GM13976 (cell line): ENCODE measurements at regions not wholly inside any gene's neighbourhood (a gene's known extent, or its start where the extent isn't known, plus 50 kb on each side); places are given as distances from the start of the nearest gene placed in this dataset.
"Not testable (repeated sequence)": the region's sequence is repeated elsewhere in the genome, so short reads cannot be mapped to it uniquely, and the experiment has no call there.

Experiments used
- DNase-seq: peaks from one replicate; pipeline ENCODE4 v3.0.0; 2012; ENCODE audit warnings: low spot score
- CTCF ChIP-seq: IDR thresholded peaks from 2 replicates; pipeline ENCODE4 v1.5.1; 2012; ENCODE audit warnings: borderline replicate concordance, mild to moderate bottlenecking; ENCODE audit not compliant: insufficient read depth; ENCODE audit errors: extremely low read depth, missing control alignments, control extremely low read depth
- in situ Hi-C: fragments of 300-500 bp; cut with MboI; formaldehyde crosslinking; loops from one replicate; pipeline ENCODE4 v1.12.0; 2022; ENCODE audit warnings: low sequenced_read_pairs, mixed read lengths, inconsistent platforms; ENCODE audit not compliant: unreplicated experiment

GRCh38 chr6:144417681-144418080, 132.5 kb downstream of the UTRN start:
- in situ Hi-C loops, result no loop called here
- TF ChIP-seq CTCF, result no peak
- no peak for DNase-seq

GRCh38 chr6:144418959-144419545, 133.9 kb downstream of the UTRN start:
- no peak for TF ChIP-seq CTCF
- in situ Hi-C loops, result no loop called here

GRCh38 chr6:144423167-144423566, 138.0 kb downstream of the UTRN start:
- in situ Hi-C loops, result no loop called here
- no peak for TF ChIP-seq CTCF
- DNase-seq, result no peak

More at GRCh38 chr6:144418959-144419545, 133.9 kb downstream of the UTRN start:
- DNase-seq, result no peak

- no peak for DNase-seq
- in situ Hi-C loops, result no loop called here
- no peak for TF ChIP-seq CTCF
Observed at GRCh38 chr6:144429753-144430152, 144.6 kb downstream of the UTRN start.

DNA sequence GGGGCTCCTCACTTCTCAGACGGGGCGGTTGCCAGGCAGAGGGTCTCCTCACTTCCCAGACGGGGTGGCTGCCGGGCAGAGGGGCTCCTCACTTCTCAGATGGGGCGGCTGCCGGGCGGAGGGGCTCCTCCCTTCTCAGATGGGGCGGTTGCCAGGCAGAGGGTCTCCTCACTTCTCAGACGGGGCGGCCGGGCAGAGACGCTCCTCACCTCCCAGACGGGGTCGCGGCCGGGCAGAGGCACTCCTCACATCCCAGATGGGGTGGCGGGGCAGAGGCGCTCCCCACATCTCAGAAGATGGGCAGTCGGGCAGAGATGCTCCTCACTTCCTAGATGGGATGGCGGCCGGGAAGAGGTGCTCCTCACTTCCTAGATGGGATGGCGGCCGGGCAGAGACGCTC, 148.3 kb downstream of the UTRN start:
- DNase-seq, in situ Hi-C loops: not testable (repeated sequence)

- DNase-seq, result no peak
- in situ Hi-C loops, result no loop called here
- no peak for TF ChIP-seq CTCF
Observed at GRCh38 chr6:144434308-144434990, 149.3 kb downstream of the UTRN start.

DNA sequence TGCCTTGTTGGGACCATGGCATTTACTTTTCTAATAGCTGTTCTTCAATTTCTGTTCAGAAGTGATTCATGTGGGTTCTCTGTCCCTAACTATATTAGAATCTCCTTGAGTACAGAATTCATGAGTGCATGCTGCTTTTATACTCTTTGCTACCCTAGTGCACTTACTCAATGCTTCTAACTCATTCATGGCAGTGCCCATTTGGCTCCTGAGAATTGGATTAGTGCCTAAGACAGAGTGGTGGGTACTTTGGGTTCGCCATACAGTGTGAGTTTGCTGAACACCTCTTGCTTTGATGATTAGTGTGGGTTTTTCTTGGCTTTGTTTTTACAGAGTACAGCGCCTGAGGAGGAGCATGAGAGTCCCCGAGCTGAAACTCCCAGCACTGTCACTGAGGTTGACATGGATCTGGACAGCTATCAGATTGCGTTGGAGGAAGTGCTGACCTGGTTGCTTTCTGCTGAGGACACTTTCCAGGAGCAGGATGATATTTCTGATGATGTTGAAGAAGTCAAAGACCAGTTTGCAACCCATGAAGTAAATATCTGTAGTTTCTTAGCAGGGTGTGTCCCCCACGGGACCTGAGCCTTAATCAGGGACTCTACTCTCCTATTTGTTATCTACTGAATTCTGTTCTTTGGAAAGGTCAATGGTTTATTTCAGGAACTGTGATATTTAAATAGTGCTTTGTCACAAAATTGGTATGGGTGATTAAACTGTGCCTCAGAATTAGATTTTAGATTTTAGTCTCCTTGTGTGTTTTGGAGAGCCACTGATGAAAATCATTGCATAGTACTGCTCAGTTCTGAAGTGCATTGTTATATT, 150.7 kb downstream of the UTRN start:
- TF ChIP-seq CTCF, result no peak
- in situ Hi-C loops, result no loop called here
- no peak for DNase-seq
